GM18870 (cell line): ENCODE measurements at regions not wholly inside any gene's neighbourhood (a gene's known extent, or its start where the extent isn't known, plus 50 kb on each side); places are given as distances from the start of the nearest gene placed in this dataset.

ENCODE experiments used
- ATAC-seq: cut with Tn5 transposase; IDR thresholded peaks from one replicate; pipeline ENCODE4 v1.9.1; 2021; ENCODE audit warnings: moderate library complexity; ENCODE audit not compliant: unreplicated experiment

GRCh38 chr11:119547511-119547910 lies 124.5 kb upstream of the THY1 start:
- no peak for ATAC-seq

DNA sequence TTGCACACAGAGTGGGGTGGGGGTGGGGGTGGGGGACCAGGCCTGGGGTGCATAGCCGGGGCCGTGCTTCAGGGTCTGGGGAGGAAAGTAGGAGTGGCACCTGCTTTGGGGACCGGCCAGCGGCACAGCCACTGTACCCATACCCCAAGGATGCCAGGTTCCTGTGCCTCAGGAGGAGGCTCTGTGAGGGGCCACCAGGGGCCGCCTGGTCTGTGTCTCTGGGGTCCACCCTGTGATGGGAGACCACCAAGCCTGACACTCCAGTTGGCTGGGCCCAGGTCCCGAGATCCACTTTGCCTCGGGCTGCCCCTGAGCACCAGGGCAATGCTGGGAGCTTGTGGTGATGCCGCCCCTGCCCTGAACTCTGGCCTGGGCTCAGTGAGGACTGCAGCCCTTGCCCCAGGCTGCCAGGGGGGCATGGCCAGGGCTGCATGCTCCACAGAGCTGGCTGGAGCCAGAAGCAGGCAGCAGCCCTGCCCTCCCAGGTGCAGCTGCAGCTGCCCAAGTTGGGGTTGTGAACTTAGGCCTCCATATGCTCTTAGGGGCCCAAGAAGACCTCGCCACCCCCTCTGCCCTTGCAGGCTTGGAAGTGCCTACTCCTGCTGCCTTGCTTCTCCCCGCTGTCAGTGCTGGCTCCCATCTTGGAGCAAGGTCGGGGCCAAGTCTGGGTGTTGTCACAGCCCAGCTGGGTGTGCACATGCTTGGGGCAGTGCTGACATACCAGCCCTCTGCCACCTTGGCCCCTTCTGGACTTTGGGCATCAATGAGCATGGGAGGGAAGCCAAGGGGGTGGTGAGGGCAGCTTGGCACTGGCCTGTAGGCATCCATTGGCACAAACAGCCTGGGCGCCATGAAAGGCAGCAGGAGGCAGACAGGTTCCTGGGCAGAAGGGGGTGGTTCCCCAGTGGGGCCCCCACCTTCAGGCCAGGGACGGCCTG lies 123.3 kb upstream of the THY1 start:
- no peak for ATAC-seq

- ATAC-seq = no peak
These were observed 117.6 kb upstream of the THY1 start for GRCh38 chr11:119540370-119541125.

DNA sequence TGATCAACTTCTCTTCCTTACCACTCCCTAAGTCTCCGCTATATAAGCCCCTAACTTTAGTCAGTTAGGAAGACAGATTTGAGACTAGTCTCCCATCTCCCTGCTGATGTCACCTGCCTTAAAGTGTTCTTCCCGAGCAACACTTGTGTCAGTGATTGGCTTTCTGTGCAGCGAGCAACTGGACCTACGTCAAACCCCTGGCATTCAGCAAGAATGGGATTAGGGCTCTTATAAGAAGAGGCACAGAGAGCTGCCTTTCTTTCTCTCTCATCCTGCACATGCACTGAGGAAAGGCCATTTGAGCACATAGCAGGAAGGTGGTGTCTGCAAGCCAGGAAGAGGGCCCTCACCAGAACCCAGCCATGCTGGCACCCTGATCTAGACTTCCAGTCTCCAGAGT lies 116.6 kb upstream of the THY1 start:
- ATAC-seq = no peak

- no peak for ATAC-seq
These were observed 115.8 kb upstream of the THY1 start for GRCh38 chr11:119538753-119539152.

DNA sequence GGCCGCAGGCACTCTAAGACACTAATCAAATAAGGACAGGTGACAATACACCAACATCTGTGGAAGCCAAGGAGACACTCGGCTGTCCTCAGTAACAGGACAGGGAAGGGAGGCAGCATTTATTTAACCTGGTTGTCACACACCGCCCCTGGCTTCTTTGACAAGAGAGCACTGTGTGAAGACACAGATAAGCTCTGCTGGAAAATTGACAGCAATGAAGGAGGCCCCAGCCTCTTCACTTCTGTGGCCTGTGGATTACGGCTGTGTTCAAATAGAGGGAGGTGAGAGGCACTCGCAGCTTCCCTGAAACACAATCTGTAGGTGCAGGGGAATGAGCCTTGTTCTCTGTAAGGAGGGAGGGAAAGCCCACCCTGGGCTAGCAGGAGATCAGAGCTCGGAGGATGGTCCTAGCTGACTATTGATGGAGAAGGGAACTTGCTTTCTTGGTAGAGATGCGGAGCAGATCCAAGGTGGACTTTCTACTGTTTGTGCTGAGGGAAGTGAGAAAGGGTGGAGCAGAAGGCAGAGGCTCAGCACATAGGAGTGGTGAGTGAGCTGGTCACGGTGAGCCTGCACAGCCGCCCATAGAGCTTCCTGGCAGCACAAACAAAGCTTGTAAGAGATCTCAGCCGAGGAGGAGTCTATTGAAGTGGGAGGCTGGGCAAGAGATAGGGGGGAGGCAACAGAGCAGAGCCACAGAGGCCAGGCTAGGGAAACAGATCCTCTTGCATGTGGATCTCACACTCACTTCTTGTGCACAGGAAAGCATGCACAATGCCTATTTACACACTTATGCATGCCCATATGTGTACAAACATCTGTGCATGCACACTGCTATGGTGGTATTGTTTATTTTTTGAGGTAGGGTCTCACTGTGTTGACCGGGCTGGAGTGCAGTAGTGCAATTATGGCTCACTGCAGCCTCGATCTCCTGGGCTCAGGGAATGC lies 114.6 kb upstream of the THY1 start:
- ATAC-seq = no peak

DNA sequence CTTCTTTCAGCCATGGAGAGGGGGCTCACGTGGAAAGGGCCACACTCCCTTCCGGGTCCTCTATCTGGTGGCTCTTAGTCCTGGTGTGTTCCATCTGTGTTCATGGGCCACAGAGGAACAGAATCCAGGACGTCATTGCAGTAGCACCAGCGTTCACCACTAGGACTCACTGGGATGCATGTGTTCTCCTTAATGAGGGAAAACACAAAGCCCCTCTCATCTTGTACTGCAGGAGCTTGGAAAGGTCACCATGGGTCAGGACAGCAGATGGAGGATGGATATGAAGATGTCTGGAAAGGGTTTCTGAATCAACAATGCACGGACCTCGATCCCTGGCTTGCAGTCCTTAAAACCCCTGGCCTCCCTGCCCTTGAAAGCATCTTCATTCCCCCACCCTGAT lies 113.8 kb upstream of the THY1 start:
- no peak for ATAC-seq

DNA sequence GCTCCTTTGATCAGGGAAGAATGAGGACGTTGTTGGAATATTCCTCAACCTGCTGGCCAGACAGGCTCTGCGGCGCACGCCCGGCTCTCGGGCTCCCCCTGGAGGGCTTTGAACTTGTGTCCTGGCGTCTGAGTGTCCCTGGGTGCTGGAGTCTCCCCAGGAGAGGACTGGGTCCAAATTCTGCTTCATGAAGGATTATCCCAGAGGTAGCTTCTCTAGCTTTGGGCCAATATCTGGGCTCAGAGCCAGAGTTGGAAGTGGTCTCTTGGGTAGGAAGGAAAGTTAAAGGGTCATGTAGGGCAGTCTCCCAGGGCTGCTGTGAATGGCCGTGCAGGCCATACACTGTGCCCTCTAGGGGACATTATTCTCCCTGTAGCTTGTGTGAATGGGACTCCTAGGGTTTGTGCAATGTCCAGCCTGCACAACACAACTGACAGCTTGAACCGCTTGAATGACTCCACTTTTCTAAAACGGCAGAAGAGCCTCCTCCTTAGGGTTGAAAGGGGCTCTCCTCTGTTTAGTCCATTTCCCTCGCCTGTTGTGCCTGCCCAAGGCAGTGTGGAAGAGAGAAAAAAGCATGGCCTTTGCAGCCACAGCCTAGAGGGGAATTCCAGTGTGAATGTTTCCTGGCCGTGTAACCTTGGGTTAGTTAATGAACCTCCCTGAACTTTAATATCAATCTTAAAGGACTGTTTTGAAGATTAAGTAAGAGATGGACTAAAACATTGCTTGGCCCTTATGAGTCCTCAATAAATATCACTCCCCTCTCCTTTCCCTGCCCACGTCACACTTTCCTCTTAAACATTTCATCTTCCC lies 111.2 kb upstream of the THY1 start:
- ATAC-seq = no peak

DNA sequence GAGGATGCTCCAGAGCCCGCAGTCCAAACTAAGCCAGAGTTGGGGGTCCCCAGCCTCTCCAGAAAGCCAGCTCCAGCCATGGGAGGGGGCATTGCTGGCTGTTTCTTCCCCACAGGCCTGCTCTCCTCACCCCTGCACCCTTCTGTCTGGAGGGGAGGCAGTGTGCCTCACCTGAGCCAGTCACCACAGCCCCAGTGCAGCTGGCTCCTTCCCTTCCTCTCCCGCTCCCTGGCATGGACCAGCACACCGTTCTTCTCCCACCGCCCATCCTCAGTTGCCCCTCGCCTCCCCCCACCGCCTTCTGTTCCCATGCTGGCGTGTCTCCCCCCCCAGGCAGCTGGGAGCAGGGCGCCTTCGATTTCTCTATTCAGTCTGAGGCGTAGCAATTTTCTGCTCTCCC lies 110.5 kb upstream of the THY1 start:
- ATAC-seq = no peak

DNA sequence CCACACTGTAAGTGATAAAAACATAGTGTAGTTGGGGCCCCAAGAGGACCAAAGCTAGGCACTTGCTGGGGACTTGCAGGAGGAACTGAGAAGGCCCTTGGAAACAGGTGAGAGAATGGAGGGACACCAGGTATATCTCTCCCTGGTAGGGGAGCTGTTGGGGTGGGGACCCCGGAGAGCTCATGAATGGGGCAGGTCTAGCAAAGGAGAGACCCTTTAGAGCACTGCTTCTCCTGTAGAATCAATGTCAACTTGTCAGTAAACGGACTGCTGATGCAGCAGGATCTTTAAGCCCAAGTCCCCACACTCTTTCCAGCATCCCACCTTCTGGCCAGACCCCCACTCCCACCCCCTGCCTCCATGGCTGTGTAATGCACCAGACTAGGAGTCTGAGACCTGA lies 109.6 kb upstream of the THY1 start:
- no peak for ATAC-seq

- ATAC-seq = no peak
These were observed 108.7 kb upstream of the THY1 start for GRCh38 chr11:119531623-119532022.

DNA sequence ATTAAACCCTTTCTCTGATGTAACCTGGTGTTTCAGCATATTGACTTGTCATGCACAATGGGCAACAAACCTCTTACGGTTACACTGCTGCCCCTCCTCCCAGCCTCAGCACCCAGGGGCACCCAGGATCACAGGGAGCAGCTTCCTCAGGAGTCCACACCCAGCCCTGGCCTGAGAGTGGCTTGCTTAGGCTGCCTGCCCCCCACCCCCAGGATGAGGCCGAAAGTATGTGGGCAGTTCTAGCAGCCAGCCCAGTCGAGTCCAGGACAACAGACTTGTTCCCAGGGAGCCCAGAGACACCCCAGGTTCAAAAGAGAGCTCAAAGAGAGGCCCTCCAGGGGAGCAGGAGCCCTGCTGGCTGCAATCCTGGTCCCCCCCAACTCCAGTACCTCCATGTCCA lies 108.1 kb upstream of the THY1 start:
- no peak for ATAC-seq

GRCh38 chr11:119530509-119530908 lies 107.5 kb upstream of the THY1 start:
- ATAC-seq = no peak

DNA sequence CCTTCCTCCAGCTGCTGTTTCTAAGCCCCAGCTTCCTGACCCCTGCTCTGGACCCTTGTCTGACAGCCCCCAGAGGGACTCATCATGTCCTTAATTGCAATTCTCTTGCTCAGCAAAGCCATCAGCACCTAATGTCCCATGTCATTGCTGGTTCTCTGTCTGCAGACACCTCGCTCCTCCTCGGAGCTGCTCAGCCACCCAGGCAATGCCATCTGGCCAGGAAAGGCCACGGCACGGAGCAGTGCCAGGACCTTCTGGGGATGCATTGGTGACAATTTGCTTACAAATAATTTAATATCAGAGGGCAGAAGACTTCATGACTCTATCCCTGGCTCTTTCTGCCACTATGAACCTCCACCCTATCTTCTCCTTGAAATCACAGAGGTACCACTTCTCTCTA lies 107.0 kb upstream of the THY1 start:
- ATAC-seq = no peak

DNA sequence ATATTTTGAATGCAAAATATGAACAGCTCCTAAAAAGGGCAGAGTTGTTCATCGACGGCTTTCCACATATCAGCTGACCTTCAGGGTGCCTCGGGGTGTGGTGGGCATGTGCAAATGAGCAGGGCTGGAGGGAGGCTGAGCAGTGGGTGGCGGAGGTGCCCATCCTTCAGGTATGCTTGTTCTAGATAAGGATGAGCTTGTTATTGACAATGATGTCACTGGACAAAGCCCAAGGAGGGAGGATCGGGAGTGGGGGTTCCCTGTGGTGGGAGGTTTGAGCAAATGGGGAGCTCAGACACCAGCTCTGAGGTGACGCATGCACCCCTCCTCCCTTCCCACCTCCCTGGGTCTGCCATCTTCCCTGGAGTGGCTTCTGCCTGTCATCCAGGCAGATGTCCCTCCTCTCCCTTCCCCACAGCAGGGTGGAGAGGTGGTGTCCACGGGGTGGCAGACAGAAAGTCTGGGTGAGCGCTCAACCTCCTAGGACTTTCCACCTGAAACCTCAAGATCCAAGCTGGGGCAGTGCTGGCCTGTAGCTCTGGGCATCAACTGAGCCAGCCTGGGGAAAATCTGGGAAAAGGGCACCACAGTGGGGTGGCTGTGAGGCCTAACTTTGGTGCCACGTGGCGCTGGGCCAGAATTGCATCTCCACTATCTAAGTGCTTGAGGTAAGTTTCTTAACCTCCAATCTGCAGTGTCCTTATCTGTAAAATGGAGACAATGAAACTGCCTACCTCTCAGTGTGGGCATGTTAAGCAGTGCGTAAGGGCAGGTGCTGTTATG lies 106.3 kb upstream of the THY1 start:
- no peak for ATAC-seq

DNA sequence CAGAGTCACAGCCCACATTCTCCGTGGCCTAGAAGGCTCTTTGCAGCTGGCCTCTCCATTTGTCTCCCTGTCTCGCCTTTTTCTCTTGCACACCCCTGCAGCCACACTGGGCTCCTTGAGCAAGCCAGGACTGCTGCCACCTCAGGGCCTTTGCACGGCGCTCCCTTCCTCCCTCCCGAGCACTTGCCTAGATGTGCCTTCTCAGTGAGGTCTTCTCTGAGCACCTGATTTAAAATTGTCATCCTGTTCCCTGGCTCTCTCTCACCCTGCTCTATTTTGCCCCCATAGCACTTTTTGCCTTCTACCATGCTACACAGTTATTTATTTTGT lies 102.9 kb upstream of the THY1 start:
- ATAC-seq = no peak

DNA sequence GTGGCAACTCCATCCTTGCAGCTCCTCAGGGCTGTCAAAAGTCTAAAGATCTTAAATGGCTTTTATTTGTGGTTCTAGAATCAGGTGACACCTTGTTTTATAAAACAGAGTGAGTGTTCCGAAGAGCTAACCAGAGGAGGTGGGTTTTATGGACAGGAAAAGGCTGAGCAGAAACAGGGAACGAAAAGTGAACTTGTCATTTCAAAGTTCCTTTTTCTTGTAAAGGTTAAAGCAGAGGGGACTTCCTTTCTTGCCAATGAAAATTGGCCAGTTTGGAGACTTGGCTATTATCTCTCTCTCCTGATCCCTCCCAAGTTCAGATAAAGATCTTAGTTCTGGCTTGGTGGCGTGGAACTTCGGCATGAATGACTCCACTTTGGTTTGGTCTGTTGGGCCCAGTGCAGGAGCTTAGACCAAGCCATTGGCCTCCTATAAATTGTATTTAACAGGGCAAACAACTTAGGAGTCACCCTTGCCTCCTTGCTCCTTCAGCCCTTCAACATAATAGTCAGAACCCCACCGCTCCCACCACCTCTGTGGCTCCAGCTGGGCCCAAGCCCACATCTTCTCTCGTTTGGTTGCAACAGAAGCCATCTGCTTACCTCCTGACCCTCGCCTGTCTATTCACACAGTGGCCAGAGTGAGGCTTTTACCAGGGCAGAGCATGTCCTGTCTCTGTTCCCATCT lies 102.4 kb upstream of the THY1 start:
- ATAC-seq = no peak

GRCh38 chr11:119523539-119524157 lies 100.7 kb upstream of the THY1 start:
- no peak for ATAC-seq

DNA sequence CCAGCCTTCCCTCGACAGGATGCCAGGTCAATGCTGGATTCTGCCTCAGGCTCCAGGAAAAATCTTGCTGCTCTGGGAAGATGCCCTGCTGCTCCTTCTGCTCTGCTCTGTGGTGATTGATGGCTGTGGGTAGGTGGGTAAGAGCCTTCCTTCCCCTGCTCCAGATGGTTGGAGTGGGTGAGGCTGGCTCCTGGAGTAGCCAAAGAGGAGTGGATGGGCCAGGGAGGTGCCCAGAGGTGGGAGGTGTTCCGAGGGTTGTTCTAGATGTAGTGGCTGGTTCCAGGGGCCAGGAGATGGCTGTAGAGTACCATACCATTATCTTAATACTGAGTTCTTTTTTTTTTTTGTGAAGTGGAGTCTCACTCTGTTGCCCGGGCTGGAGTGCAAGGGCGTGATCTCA lies 99.6 kb upstream of the THY1 start:
- no peak for ATAC-seq
